Nephron (organoid): ENCODE measurements at regions not wholly inside any gene's neighbourhood (a gene's known extent, or its start where the extent isn't known, plus 50 kb on each side); places are given as distances from the start of the nearest gene placed in this dataset.
"Not testable (repeated sequence)": the region's sequence is repeated elsewhere in the genome, so short reads cannot be mapped to it uniquely, and the experiment has no call there.

Experiments used
- H3K27ac Mint-ChIP-seq, 3 experiments: 2 replicates each; pipeline ENCODE4 v1.8.0; 2020; ENCODE audit warnings: mixed read lengths in 3 of 3, mild to moderate bottlenecking in 2 of 3, moderate library complexity in 1 of 3
- H3K27me3 Mint-ChIP-seq: 2 replicates; pipeline ENCODE4 v1.8.0; 2021; ENCODE audit warnings: low read depth, mild to moderate bottlenecking, moderate library complexity, mixed read lengths
- H3K36me3 Mint-ChIP-seq: 2 replicates; pipeline ENCODE4 v1.8.0; 2020; ENCODE audit warnings: low read depth, mixed read lengths
- H3K4me1 Mint-ChIP-seq: 2 replicates; pipeline ENCODE4 v1.8.0; 2020; ENCODE audit warnings: mixed read lengths
- H3K4me3 Mint-ChIP-seq, 3 experiments: 2 replicates each; pipeline ENCODE4 v1.8.0; 2020; ENCODE audit warnings: mild to moderate bottlenecking in 3 of 3, mixed read lengths in 3 of 3, moderate library complexity in 2 of 3
- H3K9me3 Mint-ChIP-seq: 2 replicates; pipeline ENCODE4 v1.8.0; 2020; ENCODE audit warnings: mixed read lengths
- TF ChIP-seq, protein P1 (sequence below), 3 experiments: fragments of 200-600 bp; sonication (generic); IDR thresholded peaks; one replicate each; pipeline ENCODE4 v1.5.0; 2021; ENCODE audit warnings: antibody characterized with exemption in 3 of 3; ENCODE audit not compliant: unreplicated experiment in 3 of 3

DNA sequence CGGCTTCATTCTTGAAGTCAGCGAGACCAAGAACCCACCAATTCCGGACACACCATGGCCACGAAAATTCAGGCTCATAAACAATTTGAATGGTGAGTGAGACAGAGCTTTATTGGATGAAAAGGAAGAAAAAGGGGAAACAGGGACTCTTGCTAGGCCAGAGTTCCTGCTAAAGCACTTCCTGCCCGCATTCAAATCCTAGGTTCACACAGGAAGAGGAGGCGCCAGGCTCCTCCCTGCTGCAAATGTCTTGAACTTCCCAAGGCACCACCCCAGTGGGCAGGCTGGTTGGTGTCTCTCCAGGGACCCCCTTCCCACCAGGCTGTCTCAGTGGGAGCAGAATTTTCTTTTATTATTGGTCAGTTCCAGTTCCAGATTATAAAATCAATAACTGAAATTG, 121.2 kb downstream of the FSCB start:
- TF ChIP-seq, protein P1, sequence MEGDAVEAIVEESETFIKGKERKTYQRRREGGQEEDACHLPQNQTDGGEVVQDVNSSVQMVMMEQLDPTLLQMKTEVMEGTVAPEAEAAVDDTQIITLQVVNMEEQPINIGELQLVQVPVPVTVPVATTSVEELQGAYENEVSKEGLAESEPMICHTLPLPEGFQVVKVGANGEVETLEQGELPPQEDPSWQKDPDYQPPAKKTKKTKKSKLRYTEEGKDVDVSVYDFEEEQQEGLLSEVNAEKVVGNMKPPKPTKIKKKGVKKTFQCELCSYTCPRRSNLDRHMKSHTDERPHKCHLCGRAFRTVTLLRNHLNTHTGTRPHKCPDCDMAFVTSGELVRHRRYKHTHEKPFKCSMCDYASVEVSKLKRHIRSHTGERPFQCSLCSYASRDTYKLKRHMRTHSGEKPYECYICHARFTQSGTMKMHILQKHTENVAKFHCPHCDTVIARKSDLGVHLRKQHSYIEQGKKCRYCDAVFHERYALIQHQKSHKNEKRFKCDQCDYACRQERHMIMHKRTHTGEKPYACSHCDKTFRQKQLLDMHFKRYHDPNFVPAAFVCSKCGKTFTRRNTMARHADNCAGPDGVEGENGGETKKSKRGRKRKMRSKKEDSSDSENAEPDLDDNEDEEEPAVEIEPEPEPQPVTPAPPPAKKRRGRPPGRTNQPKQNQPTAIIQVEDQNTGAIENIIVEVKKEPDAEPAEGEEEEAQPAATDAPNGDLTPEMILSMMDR (IDR thresholded peaks at IDR 0.05; ENCODE audit: unreplicated experiment in 3 of 3): no peak
- H3K4me3 Mint-ChIP-seq: no peak overlapping the region
- H3K4me1 Mint-ChIP-seq: peaks cover 9% of the 10 kb centered on the region
- H3K27me3 Mint-ChIP-seq: no peaks in the 10 kb centered on the region
- no peak overlapping the region for H3K27ac Mint-ChIP-seq
- no peaks in the 10 kb centered on the region for H3K36me3 Mint-ChIP-seq
- H3K9me3 Mint-ChIP-seq: peaks cover 2% of the 10 kb centered on the region

GRCh38 chr14:44385296-44385695, 121.8 kb downstream of the FSCB start:
- not testable (repeated sequence) for H3K4me3 Mint-ChIP-seq, H3K27me3 Mint-ChIP-seq, H3K9me3 Mint-ChIP-seq, H3K36me3 Mint-ChIP-seq, H3K27ac Mint-ChIP-seq, H3K4me1 Mint-ChIP-seq

- not testable (repeated sequence) for H3K4me3 Mint-ChIP-seq, H3K4me1 Mint-ChIP-seq, H3K27ac Mint-ChIP-seq, H3K36me3 Mint-ChIP-seq, H3K27me3 Mint-ChIP-seq, H3K9me3 Mint-ChIP-seq
Measured at GRCh38 chr14:44384601-44385293, 122.3 kb downstream of the FSCB start.

GRCh38 chr14:44384093-44384492, 123.0 kb downstream of the FSCB start:
- Mint-ChIP-seq H3K4me3 (no peak overlapping the region), H3K36me3 (no peaks in the 10 kb centered on the region), H3K27ac (peak overlapping the region in 1 of 3 experiments; percentile 17), H3K27me3 (no peaks in the 10 kb centered on the region), H3K9me3 (peaks cover 2% of the 10 kb centered on the region), H3K4me1 (peaks cover 9% of the 10 kb centered on the region)
- TF ChIP-seq, protein P1 (IDR thresholded peaks at IDR 0.05; ENCODE audit: unreplicated experiment in 3 of 3): no peak

DNA sequence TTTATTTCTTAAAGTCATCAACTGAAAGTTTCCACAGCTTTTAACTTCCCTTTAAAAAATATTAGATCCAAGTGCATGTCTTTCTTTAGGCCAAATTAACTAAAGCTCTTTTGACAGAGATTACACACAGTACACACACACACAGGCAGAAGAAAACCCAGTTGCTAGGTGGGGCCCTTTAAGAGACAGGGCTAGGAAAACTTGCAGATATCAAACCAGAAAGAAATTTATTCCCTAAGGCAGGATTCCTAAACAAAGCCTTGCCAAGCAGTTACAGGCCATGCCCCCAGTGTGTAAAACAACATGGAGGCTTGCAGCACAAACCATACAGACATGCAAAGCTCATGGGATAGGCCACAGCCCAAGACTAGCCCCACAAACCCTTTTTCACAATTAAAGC, 123.4 kb downstream of the FSCB start:
- Mint-ChIP-seq H3K9me3 (peaks cover 2% of the 10 kb centered on the region), H3K4me1 (peaks cover 9% of the 10 kb centered on the region), H3K4me3 (no peak overlapping the region), H3K27ac (peak overlapping the region in 2 of 3 experiments; percentile 17 to 27), H3K27me3 (no peaks in the 10 kb centered on the region), H3K36me3 (no peaks in the 10 kb centered on the region)
- TF ChIP-seq, protein P1 (IDR thresholded peaks at IDR 0.05; ENCODE audit: unreplicated experiment in 3 of 3): no peak

- Mint-ChIP-seq H3K4me3 (no peak overlapping the region), H3K9me3 (peaks cover 27% of the 10 kb centered on the region), H3K27ac (no peak overlapping the region), H3K27me3 (no peaks in the 10 kb centered on the region), H3K4me1 (peaks cover 9% of the 10 kb centered on the region), H3K36me3 (peaks cover 5% of the 10 kb centered on the region)
- TF ChIP-seq, protein P1 (IDR thresholded peaks at IDR 0.05; ENCODE audit: unreplicated experiment in 3 of 3): no peak
Measured at GRCh38 chr14:44379292-44379977, 127.6 kb downstream of the FSCB start.

GRCh38 chr14:44374906-44375305, 132.2 kb downstream of the FSCB start:
- H3K27ac Mint-ChIP-seq: no peak overlapping the region
- TF ChIP-seq, protein P1 (IDR thresholded peaks at IDR 0.05; ENCODE audit: unreplicated experiment in 3 of 3): no peak
- H3K36me3 Mint-ChIP-seq: peaks cover 5% of the 10 kb centered on the region
- no peaks in the 10 kb centered on the region for H3K27me3 Mint-ChIP-seq
- H3K9me3 Mint-ChIP-seq: peaks cover 28% of the 10 kb centered on the region
- no peak overlapping the region for H3K4me3 Mint-ChIP-seq
- no peaks in the 10 kb centered on the region for H3K4me1 Mint-ChIP-seq
